K562 (cell line): ENCODE measurements at regions not wholly inside any gene's neighbourhood (a gene's known extent, or its start where the extent isn't known, plus 50 kb on each side); places are given as distances from the start of the nearest gene placed in this dataset.

Experiments
- ATAC-seq: fragments of 200-7000 bp; cut with Tn5 transposase; 3 replicates; pipeline ENCODE4 v1.9.1; 2020; ENCODE audit warnings: moderate library complexity
- BruUV-seq: library from RNA; stranded (reverse); fragments of 400-500 nt; replicated peaks from 2 replicates; lab custom pipeline; 2021; lab: Mats Ljungman, UMichigan
- CTCF ChIA-PET: fragments of 300-600 bp; formaldehyde crosslinking; extraction: SDS; loops from one replicate; lab custom pipeline; 2021; ENCODE audit warnings: low intra/inter-chr PET ratio; lab: Yijun Ruan, JAX
- POLR2A ChIA-PET: fragments of 300-600, 350-650 bp; sonication (Branson Sonifier 250); formaldehyde crosslinking; extraction: SDS; loops from one replicate; lab custom pipeline; 2021; ENCODE audit warnings: antibody characterized with exemption, inconsistent platforms; lab: Yijun Ruan, JAX
- DNase-seq, 4 experiments: peaks; one replicate each; pipeline versions ENCODE4 v3.0.0 to v3.0.0-alpha.2; 2011 to 2018; ENCODE audit warnings: low spot score in 3 of 4, mixed read lengths in 3 of 4; ENCODE audit errors: extremely low read depth in 1 of 4
- FAIRE-seq: peaks from 2 replicates; lab custom pipeline; 2011; peaks lifted over from hg19 to GRCh38; lab: Jason Lieb, UNC
- H2AFZ ChIP-seq: 2 replicates; pipeline ENCODE4 v1.6.0; 2011; ENCODE audit warnings: low read depth, low read length, control low read depth, inconsistent platforms
- H3K27ac ChIP-seq: fragments of 200-600 bp; 3 replicates; pipeline ENCODE4 v1.8.0; 2011; ENCODE audit warnings: low read depth, mild to moderate bottlenecking, control low read depth, inconsistent platforms, low read length, moderate library complexity, mixed read lengths; ENCODE audit errors: extremely low read depth
- H3K27me3 ChIP-seq, 2 experiments: fragments of 300-600 bp in 1 of 2; 2 replicates in 1 of 2; 3 replicates in 1 of 2; pipeline versions ENCODE4 v1.6.0 to v1.8.0; 2011; ENCODE audit warnings: inconsistent platforms in 2 of 2, low read length in 2 of 2, mild to moderate bottlenecking in 1 of 2, mixed read lengths in 1 of 2, moderate library complexity in 1 of 2; ENCODE audit not compliant: control insufficient read depth in 2 of 2, insufficient read depth in 2 of 2
- H3K36me3 ChIP-seq: fragments of 300-600 bp; 3 replicates; pipeline ENCODE4 v1.8.0; 2011; ENCODE audit warnings: mild to moderate bottlenecking, low read length, inconsistent platforms; ENCODE audit not compliant: control insufficient read depth, insufficient read depth
- H3K4me1 ChIP-seq, 2 experiments: fragments of 200-600 bp in 1 of 2; replicated peaks in 1 of 2; 2 replicates in 1 of 2; 3 replicates in 1 of 2; pipeline versions ENCODE4 v1.5.1 to v1.8.0; 2011; ENCODE audit warnings: inconsistent platforms in 2 of 2, low read length in 2 of 2, mild to moderate bottlenecking in 1 of 2, mixed read lengths in 1 of 2, moderate library complexity in 1 of 2; ENCODE audit not compliant: control insufficient read depth in 2 of 2, insufficient read depth in 2 of 2
- H3K4me2 ChIP-seq: 2 replicates; pipeline ENCODE4 v1.6.1; 2011; ENCODE audit warnings: low read length, control low read depth, inconsistent platforms, mixed read lengths; ENCODE audit not compliant: insufficient read depth
- H3K4me3 ChIP-seq: fragments of 200-600 bp; sonication (generic), shearing (Covaris generic); 2 replicates; pipeline ENCODE4 v1.5.1; 2016; ENCODE audit warnings: control low read depth, inconsistent platforms
- H3K79me2 ChIP-seq: fragments of 200-600 bp; 3 replicates; pipeline ENCODE4 v1.8.0; 2011; ENCODE audit warnings: low read length, inconsistent platforms; ENCODE audit not compliant: control insufficient read depth, insufficient read depth
- H3K9ac ChIP-seq, 2 experiments: 2 replicates each; pipeline versions ENCODE4 v1.6.0 to v1.6.1; 2011; ENCODE audit warnings: low read depth in 2 of 2, low read length in 2 of 2, control low read depth in 1 of 2, inconsistent platforms in 1 of 2, mild to moderate bottlenecking in 1 of 2, mixed read lengths in 1 of 2; ENCODE audit not compliant: insufficient read depth in 1 of 2
- H3K9me1 ChIP-seq: one replicate; pipeline ENCODE4 v1.6.0; 2011; ENCODE audit warnings: inconsistent platforms, mild to moderate bottlenecking, low read length, moderate library complexity; ENCODE audit not compliant: control insufficient read depth, insufficient read depth
- H3K9me3 ChIP-seq: replicated peaks from 2 replicates; pipeline ENCODE4 v1.5.1; 2011; ENCODE audit warnings: low read depth, low read length, inconsistent platforms; ENCODE audit not compliant: control insufficient read depth, insufficient read depth
- H4K20me1 ChIP-seq: replicated peaks from 2 replicates; pipeline ENCODE4 v1.6.1; 2011; ENCODE audit warnings: low read length, inconsistent platforms, mixed read lengths; ENCODE audit not compliant: control insufficient read depth, insufficient read depth
- CBFA2T3 ChIP-seq: fragments of 450-650 bp; IDR thresholded peaks from 2 replicates; pipeline ENCODE4 v1.6.1; 2017
- FOXJ2 ChIP-seq: fragments of 200-800 bp; sonication (Bioruptor generic); IDR thresholded peaks from 2 replicates; pipeline ENCODE4 v1.6.1; 2016; ENCODE audit warnings: missing genetic modification characterization, missing compliant biosample characterization
- GATAD2B ChIP-seq: fragments of 450-650 bp; IDR thresholded peaks from 2 replicates; pipeline ENCODE4 v1.6.1; 2017; ENCODE audit warnings: mild to moderate bottlenecking, borderline replicate concordance
- HNRNPUL1 ChIP-seq: fragments of 200-400 bp; formaldehyde crosslinking; IDR thresholded peaks from 2 replicates; pipeline ENCODE4 v1.6.1; 2017; ENCODE audit warnings: low read length
- KLF6 ChIP-seq: fragments of 250-450 bp; sonication (Bioruptor Pico); IDR thresholded peaks from 2 replicates; pipeline ENCODE4 v1.4.0; 2020; ENCODE audit warnings: mild to moderate bottlenecking, moderate library complexity, borderline replicate concordance
- SFPQ ChIP-seq: fragments of 200-400 bp; formaldehyde crosslinking; IDR thresholded peaks from 2 replicates; pipeline ENCODE4 v1.6.1; 2017; ENCODE audit warnings: mild to moderate bottlenecking, low read depth, low read length, moderate library complexity
- SP2 ChIP-seq: IDR thresholded peaks from 2 replicates; pipeline ENCODE4 v1.6.1; 2011; ENCODE audit warnings: mild to moderate bottlenecking, low read depth, low read length, moderate library complexity; ENCODE audit not compliant: poor library complexity, severe bottlenecking; ENCODE audit errors: extremely low read depth
- WGBS: fragments of 100-300 bp; shearing (Covaris generic); methylation state at CpG from one replicate; pipeline ENCODE4 v1.1.6; 2016; ENCODE audit warnings: low coverage, mixed read lengths; ENCODE audit not compliant: insufficient coverage; ENCODE audit errors: missing lambda C conversion rate; 5-methylcytosine and 5-hydroxymethylcytosine counted together
- in situ Hi-C: fragments of 300-500 bp; cut with MboI; formaldehyde crosslinking; loops from 4 replicates; pipeline ENCODE4 v1.15.0; 2018; ENCODE audit warnings: inconsistent platforms, mixed read lengths
- intact Hi-C: fragments of 100-400 bp; cut with micrococcal nuclease; formaldehyde crosslinking; loops from 2 replicates; pipeline ENCODE4 v1.14.2; 2022
- TF ChIP-seq, protein P1 (sequence below): fragments of 450-650 bp; conservative IDR thresholded peaks from 2 replicates; pipeline ENCODE4 v1.6.1; 2016; ENCODE audit warnings: missing genetic modification characterization, low read depth, mild to moderate bottlenecking, control low read depth, missing compliant biosample characterization

- H3K27me3 ChIP-seq, result no peaks in the 10 kb centered on the region
- no peak for TF ChIP-seq FOXJ2 (tag)
- TF ChIP-seq CBFA2T3, result no peak
- TF ChIP-seq, protein P1, sequence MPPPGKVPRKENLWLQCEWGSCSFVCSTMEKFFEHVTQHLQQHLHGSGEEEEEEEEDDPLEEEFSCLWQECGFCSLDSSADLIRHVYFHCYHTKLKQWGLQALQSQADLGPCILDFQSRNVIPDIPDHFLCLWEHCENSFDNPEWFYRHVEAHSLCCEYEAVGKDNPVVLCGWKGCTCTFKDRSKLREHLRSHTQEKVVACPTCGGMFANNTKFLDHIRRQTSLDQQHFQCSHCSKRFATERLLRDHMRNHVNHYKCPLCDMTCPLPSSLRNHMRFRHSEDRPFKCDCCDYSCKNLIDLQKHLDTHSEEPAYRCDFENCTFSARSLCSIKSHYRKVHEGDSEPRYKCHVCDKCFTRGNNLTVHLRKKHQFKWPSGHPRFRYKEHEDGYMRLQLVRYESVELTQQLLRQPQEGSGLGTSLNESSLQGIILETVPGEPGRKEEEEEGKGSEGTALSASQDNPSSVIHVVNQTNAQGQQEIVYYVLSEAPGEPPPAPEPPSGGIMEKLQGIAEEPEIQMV (tag), result no peak
- TF ChIP-seq GATAD2B, result no peak
- TF ChIP-seq SP2, result no peak
- TF ChIP-seq HNRNPUL1, result no peak
- no peak for TF ChIP-seq KLF6 (CRISPR knock-in tag)
- no peak for TF ChIP-seq SFPQ
- 0% methylated on average over 3 of the region's 3 CpGs for WGBS
- H2AFZ ChIP-seq, result no peak overlapping the region
- no peaks in the 10 kb centered on the region for H3K9me1 ChIP-seq
- H3K36me3 ChIP-seq, result no peaks in the 10 kb centered on the region
- intact Hi-C loops (no loop called here), in situ Hi-C loops (no loop called here)
- H3K9me3 ChIP-seq, result no peaks in the 10 kb centered on the region
- BruUV-seq, result no TSS peak
- H3K9ac ChIP-seq, result no peak overlapping the region
- no peak overlapping the region for H3K4me3 ChIP-seq
- no peak overlapping the region for H3K27ac ChIP-seq
- no peak overlapping the region for H3K4me2 ChIP-seq
- no peak for ATAC-seq
- H3K4me1 ChIP-seq, result no peaks in the 10 kb centered on the region
- H4K20me1 ChIP-seq, result no peaks in the 10 kb centered on the region
- H3K79me2 ChIP-seq, result no peaks in the 10 kb centered on the region
- no peak for DNase-seq
- ChIA-PET CTCF (no interaction called here), POLR2A (no interaction called here)
- FAIRE-seq, result no peak
These were observed 518.9 kb downstream of the USP25 start for GRCh38 chr21:16248705-16249104.
